ENCODE measurements at regions not wholly inside any gene's neighbourhood (a gene's known extent, or its start where the extent isn't known, plus 50 kb on each side); places are given as distances from the start of the nearest gene placed in this dataset.

DNA sequence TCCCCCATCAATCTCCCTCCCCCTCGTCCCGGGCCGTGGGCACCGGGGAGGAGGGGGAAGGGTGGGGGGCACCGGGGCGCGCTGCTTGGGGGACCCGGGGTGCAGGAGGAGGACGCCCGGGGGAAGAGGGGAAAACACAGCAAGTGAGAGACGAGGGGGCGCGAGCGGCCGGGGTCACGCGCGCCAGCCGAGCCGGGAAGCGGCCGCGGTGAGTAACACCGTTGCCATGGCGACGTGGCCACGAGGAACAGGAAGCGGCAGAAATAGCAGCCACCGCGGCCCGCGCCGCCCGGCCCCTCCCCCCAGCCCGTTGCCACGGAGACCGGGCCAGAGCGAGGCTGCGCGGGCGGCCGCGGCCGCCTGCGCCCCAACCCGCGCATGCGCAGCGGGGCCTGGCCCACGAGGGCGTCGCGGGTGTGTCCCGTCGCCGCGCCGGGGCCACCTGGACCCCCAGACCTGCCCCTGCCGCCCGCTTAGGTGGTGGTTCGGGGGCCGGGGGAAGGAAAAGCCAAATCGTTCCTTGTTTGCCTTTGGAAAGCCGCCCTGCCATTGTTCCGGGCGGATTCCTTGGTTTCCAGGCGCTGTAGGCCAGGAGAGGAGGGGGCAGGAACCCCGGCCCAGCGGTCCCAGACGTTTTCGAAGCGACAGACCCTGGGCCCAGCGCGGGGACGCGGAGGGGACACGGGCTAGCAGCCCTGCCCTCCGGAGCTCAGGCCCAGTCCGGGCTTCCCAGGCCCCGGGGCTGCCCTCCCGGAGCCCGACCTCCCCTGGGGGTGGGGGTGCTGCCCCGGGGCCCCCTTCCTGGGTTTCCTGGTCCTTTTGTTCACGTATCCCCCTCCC is 207.1 kb downstream of the C9orf50 start:
- TF ChIP-seq RAD21 (IDR thresholded peaks at IDR 0.05; ENCODE audit: low read length) (no peak; the same call in 1 of the 2 replicates), MXI1 (IDR thresholded peaks at IDR 0.05; ENCODE audit: borderline replicate concordance, low read depth, low read length) (peak; percentile 90), CTCF (conservative IDR thresholded peaks at IDR 0.05; ENCODE audit: low read depth, low read length) (no peak), POLR2A (IDR thresholded peaks at IDR 0.05; ENCODE audit: low read depth, low read length) (peak; percentile 46; the same call in 1 of the 2 replicates)
